ENCODE measurements at regions not wholly inside any gene's neighbourhood (a gene's known extent, or its start where the extent isn't known, plus 50 kb on each side); places are given as distances from the start of the nearest gene placed in this dataset.

- TF ChIP-seq, protein P1, sequence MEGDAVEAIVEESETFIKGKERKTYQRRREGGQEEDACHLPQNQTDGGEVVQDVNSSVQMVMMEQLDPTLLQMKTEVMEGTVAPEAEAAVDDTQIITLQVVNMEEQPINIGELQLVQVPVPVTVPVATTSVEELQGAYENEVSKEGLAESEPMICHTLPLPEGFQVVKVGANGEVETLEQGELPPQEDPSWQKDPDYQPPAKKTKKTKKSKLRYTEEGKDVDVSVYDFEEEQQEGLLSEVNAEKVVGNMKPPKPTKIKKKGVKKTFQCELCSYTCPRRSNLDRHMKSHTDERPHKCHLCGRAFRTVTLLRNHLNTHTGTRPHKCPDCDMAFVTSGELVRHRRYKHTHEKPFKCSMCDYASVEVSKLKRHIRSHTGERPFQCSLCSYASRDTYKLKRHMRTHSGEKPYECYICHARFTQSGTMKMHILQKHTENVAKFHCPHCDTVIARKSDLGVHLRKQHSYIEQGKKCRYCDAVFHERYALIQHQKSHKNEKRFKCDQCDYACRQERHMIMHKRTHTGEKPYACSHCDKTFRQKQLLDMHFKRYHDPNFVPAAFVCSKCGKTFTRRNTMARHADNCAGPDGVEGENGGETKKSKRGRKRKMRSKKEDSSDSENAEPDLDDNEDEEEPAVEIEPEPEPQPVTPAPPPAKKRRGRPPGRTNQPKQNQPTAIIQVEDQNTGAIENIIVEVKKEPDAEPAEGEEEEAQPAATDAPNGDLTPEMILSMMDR (conservative IDR thresholded peaks at IDR 0.05 in 1 of 2, IDR thresholded peaks at IDR 0.05 in 1 of 2; ENCODE audit: low read depth in 1 of 2, low read length in 2 of 2) = no peak
- no peak for TF ChIP-seq EZH2 (IDR thresholded peaks at IDR 0.05; ENCODE audit: low read length, missing control alignments)
These were observed 111.1 kb upstream of the FOXB1 start for GRCh38 chr15:59892985-59893384.

All from fibroblast of lung (primary cell).